HEK293T (cell line): ENCODE measurements at regions not wholly inside any gene's neighbourhood (a gene's known extent, or its start where the extent isn't known, plus 50 kb on each side); places are given as distances from the start of the nearest gene placed in this dataset.

Experiments
- ELF4 ChIP-seq: fragments of 450-650 bp; IDR thresholded peaks from 2 replicates; pipeline ENCODE4 v1.6.1; 2017; ENCODE audit warnings: antibody characterized with exemption
- FOXA1 ChIP-seq: fragments of 450-650 bp; IDR thresholded peaks from 2 replicates; pipeline ENCODE4 v1.6.1; 2016; ENCODE audit warnings: mild to moderate bottlenecking
- FOXK2 ChIP-seq: fragments of 450-650 bp; IDR thresholded peaks from 2 replicates; pipeline ENCODE4 v1.6.1; 2016; ENCODE audit warnings: mild to moderate bottlenecking
- FOXM1 ChIP-seq: fragments of 450-650 bp; IDR thresholded peaks from 2 replicates; pipeline ENCODE4 v1.6.1; 2017; ENCODE audit warnings: mild to moderate bottlenecking, borderline replicate concordance
- HDGF ChIP-seq: fragments of 450-650 bp; IDR thresholded peaks from 2 replicates; pipeline ENCODE4 v1.6.1; 2017; ENCODE audit warnings: antibody characterized with exemption, borderline replicate concordance
- L3MBTL2 ChIP-seq: fragments of 450-650 bp; conservative IDR thresholded peaks from 2 replicates; pipeline ENCODE4 v1.6.1; 2016; ENCODE audit warnings: mild to moderate bottlenecking
- NFRKB ChIP-seq: fragments of 450-650 bp; IDR thresholded peaks from 2 replicates; pipeline ENCODE4 v1.6.1; 2016; ENCODE audit warnings: mild to moderate bottlenecking, moderate library complexity
- SP1 ChIP-seq: fragments of 450-650 bp; IDR thresholded peaks from 2 replicates; pipeline ENCODE4 v1.6.1; 2017
- SUZ12 ChIP-seq: fragments of 450-650 bp; IDR thresholded peaks from 2 replicates; pipeline ENCODE4 v1.6.1; 2016; ENCODE audit warnings: mild to moderate bottlenecking
- TARDBP ChIP-seq: fragments of 450-650 bp; IDR thresholded peaks from 2 replicates; pipeline ENCODE4 v1.6.1; 2016
- ZNF384 ChIP-seq: fragments of 450-650 bp; IDR thresholded peaks from 2 replicates; pipeline ENCODE4 v1.6.1; 2016
- TF ChIP-seq, protein P1 (sequence below): fragments of 450-650 bp; IDR thresholded peaks from 2 replicates; pipeline ENCODE4 v1.6.1; 2016

DNA sequence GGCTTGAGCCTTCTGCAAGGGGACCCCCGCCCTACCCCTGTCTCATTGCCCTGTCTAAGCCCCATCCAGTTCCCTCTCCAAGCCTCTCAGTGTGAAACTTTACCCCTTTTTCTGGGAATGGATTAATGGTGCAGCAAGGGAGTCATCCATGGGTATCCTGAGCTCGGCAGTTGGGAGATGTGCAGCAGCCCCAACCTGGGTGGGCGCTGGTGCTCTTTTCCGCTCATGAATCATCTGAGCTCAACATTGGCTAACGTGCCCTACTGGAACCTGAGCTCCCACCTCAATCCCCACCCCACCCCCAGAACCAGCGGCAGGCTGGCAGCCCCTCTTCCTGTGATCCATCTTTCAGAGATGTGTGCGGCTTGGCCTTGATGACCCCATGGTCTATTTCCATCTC is 130.3 kb upstream of the MSX1 start:
- TF ChIP-seq HDGF (no peak), FOXA1 (no peak), NFRKB (no peak), FOXK2 (no peak), ELF4 (no peak), SP1 (no peak), L3MBTL2 (no peak), FOXM1 (no peak), TARDBP (no peak), SUZ12 (no peak), ZNF384 (no peak)
- TF ChIP-seq, protein P1, sequence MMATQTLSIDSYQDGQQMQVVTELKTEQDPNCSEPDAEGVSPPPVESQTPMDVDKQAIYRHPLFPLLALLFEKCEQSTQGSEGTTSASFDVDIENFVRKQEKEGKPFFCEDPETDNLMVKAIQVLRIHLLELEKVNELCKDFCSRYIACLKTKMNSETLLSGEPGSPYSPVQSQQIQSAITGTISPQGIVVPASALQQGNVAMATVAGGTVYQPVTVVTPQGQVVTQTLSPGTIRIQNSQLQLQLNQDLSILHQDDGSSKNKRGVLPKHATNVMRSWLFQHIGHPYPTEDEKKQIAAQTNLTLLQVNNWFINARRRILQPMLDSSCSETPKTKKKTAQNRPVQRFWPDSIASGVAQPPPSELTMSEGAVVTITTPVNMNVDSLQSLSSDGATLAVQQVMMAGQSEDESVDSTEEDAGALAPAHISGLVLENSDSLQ, result no peak
